Vagina (tissue), 2 donors: ENCODE measurements at regions not wholly inside any gene's neighbourhood (a gene's known extent, or its start where the extent isn't known, plus 50 kb on each side); places are given as distances from the start of the nearest gene placed in this dataset.

Experiments used
- POLR2A ChIP-seq, 2 donors: fragments of 450-650 bp; IDR thresholded peaks; one replicate each; pipeline ENCODE4 v1.6.1; 2017; ENCODE audit warnings: antibody characterized with exemption in 2 of 2, mild to moderate bottlenecking in 2 of 2, moderate library complexity in 2 of 2
- TF ChIP-seq, protein P1 (sequence below), 3 experiments: fragments of 450-650 bp in 2 of 3; fragments of 200-600 bp in 1 of 3; sonication (generic) in 1 of 3; IDR thresholded peaks; one replicate each; pipeline ENCODE4 v1.5.1; 2017 to 2019; ENCODE audit warnings: antibody characterized with exemption in 3 of 3, mild to moderate bottlenecking in 2 of 3, moderate library complexity in 2 of 3

DNA sequence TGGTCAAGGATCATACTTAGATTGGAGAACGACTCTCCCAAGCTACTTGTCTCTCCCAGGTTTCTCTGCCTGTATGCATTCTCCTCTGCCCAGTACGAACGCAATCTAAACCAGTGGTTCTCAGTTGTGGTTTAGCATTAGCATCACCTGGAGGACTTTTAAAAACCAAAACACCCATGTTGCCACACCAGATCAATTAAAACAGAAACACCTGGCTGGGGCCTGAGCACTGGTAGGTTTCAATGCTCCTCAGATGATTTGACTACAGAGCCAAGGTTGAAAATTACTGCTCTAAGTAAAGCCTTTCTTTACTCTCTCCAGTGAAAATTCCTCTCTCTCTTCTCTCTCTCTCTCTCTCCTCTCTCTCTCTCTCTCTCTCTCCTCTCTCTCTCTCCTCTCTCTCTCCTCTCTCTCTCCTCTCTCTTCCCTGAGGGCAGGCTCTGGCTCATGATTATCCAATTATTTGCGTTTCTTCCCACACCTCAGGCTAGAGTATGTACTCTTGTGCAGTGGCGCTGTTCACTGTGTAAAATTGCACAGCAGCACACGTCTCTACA is 153.7 kb upstream of the FGF13 start:
- TF ChIP-seq POLR2A (IDR thresholded peaks at IDR 0.05): no peak
- TF ChIP-seq, protein P1, sequence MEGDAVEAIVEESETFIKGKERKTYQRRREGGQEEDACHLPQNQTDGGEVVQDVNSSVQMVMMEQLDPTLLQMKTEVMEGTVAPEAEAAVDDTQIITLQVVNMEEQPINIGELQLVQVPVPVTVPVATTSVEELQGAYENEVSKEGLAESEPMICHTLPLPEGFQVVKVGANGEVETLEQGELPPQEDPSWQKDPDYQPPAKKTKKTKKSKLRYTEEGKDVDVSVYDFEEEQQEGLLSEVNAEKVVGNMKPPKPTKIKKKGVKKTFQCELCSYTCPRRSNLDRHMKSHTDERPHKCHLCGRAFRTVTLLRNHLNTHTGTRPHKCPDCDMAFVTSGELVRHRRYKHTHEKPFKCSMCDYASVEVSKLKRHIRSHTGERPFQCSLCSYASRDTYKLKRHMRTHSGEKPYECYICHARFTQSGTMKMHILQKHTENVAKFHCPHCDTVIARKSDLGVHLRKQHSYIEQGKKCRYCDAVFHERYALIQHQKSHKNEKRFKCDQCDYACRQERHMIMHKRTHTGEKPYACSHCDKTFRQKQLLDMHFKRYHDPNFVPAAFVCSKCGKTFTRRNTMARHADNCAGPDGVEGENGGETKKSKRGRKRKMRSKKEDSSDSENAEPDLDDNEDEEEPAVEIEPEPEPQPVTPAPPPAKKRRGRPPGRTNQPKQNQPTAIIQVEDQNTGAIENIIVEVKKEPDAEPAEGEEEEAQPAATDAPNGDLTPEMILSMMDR (IDR thresholded peaks at IDR 0.05): no peak
